SU-DHL-6 (cell line): ENCODE measurements at regions not wholly inside any gene's neighbourhood (a gene's known extent, or its start where the extent isn't known, plus 50 kb on each side); places are given as distances from the start of the nearest gene placed in this dataset.

Source experiments
- EZH2phosphoT487 ChIP-seq: fragments of 200-600 bp; sonication (generic), shearing (Covaris generic); conservative IDR thresholded peaks from 2 replicates; pipeline ENCODE4 v1.6.1; 2018; ENCODE audit warnings: mild to moderate bottlenecking, antibody characterized with exemption, low read length, moderate library complexity, mixed read lengths
- TF ChIP-seq, protein P1 (sequence below): fragments of 200-600 bp; sonication (generic); IDR thresholded peaks from one replicate; pipeline ENCODE4 v1.5.1; 2017; ENCODE audit warnings: antibody characterized with exemption, mild to moderate bottlenecking, low read length, moderate library complexity; ENCODE audit not compliant: insufficient read depth, poor library complexity, severe bottlenecking

DNA sequence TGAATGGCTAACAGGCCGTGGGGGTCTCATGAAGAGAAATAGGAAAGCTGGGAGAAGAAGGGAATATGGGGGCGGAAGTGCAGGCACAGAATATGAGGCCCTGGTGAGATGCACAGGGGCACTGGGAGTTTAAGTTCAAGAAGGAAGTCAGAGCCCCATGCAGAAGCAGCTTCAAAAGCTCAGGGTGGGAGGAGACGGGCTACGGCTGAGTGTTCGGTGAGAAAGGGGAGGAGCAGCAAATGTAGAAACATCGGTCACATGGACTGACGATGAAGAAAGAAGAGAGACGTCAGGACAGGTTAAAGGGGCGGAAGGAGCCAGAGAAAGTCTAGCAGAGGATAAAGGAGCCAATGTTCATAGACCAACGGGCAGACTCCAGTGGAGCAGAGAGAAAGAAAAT is 204.5 kb upstream of the ZFHX3 start:
- TF ChIP-seq, protein P1, sequence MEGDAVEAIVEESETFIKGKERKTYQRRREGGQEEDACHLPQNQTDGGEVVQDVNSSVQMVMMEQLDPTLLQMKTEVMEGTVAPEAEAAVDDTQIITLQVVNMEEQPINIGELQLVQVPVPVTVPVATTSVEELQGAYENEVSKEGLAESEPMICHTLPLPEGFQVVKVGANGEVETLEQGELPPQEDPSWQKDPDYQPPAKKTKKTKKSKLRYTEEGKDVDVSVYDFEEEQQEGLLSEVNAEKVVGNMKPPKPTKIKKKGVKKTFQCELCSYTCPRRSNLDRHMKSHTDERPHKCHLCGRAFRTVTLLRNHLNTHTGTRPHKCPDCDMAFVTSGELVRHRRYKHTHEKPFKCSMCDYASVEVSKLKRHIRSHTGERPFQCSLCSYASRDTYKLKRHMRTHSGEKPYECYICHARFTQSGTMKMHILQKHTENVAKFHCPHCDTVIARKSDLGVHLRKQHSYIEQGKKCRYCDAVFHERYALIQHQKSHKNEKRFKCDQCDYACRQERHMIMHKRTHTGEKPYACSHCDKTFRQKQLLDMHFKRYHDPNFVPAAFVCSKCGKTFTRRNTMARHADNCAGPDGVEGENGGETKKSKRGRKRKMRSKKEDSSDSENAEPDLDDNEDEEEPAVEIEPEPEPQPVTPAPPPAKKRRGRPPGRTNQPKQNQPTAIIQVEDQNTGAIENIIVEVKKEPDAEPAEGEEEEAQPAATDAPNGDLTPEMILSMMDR, result no peak
- TF ChIP-seq EZH2phosphoT487, result no peak
